GM04503 (cell line): ENCODE measurements at regions not wholly inside any gene's neighbourhood (a gene's known extent, or its start where the extent isn't known, plus 50 kb on each side); places are given as distances from the start of the nearest gene placed in this dataset.
"Not testable (repeated sequence)": the region's sequence is repeated elsewhere in the genome, so short reads cannot be mapped to it uniquely, and the experiment has no call there.

Source experiments
- DNase-seq: peaks from one replicate; pipeline ENCODE4 v3.0.0-alpha.2; 2012; ENCODE audit warnings: low read depth

DNA sequence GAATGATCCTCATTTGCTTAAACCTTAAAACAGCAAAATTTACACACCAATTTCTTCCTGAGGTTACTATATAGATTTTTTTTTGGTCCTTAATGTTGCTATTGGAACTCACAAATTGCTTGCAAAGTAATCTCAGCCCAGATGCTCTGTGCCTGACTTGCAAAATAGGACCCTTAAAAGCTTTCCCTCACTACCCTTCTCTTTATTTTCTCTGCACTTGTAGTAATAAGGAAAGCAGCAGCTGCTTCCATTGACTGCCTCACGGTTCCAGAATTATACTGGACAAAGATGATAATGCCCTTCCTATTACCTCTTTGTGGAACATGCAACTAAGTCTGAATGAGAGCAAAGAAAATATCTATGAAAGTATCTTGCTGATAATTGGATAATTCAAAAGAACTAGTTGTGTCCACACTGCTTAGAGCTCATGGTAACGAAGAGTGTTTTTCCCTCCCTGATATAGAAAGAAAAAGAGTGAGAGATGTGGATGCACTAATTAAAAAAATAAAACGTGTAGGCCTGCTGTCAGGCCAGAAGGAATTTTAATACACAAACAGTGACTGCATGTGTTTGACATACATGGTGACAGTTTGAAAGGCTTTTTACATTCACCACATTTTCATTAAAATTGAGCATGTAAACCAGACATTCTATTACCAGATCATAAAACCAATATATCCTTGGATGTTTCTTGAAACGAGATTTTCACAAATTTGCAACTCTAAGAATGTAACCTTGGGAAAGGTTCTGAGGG is 783.1 kb downstream of the GBE1 start:
- DNase-seq = no peak

DNA sequence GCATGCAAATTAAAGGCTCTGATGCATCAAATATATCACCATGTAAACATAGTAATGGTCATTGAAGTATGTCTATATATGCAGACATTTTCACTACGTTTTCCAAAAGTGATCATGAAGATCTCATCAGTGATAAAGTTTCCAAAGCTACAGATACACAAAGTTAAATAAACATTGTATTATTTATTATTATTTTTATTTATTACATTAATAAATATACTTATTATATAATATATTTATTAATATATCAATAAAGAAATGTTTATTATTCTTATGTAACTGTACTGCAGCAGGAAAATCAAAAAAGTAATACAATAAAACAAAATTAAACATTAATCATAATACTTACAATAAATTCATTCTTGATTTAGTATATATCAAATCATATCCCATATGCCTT is 791.2 kb downstream of the GBE1 start:
- no peak for DNase-seq

- DNase-seq = no peak
Observed at GRCh38 chr3:80929576-80929975, 831.9 kb downstream of the GBE1 start.

DNA sequence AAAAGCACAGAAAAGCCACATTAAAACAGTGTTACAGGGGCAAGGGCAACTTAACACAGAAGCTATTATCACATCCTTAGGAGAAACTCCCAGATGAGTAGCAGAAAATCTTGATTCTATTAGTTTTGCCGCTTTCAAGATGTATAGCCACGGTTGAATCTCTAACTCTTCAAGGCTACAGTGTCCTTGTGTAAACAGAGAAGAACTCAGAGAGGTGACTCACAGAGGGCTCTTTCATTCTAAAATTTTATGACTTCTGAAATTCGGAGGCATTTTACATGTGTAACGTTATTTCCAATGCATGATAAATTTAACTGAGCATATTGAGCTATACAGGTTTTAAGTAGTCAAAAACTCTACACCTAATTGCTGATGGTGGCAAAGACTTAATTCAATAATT is 846.6 kb downstream of the GBE1 start:
- no peak for DNase-seq

DNA sequence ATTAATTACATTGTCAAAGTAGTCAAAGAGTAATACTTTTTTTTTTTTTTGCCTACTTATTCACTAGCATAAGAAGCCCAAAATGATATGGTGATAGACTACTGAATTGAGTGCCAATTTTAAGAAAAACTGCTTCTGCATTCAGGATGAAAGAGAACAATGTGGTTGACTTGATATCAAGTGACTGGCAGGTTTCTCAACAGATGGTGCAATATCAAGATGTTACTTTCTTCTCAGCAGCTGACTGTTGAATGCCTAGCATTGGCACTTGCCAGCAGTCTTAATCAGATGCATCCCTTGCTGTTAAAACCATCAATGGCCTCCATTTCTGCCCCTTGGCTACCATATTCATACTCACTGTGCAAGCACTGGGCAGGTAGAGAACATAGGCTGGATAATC is 863.2 kb downstream of the GBE1 start:
- DNase-seq = no peak

DNA sequence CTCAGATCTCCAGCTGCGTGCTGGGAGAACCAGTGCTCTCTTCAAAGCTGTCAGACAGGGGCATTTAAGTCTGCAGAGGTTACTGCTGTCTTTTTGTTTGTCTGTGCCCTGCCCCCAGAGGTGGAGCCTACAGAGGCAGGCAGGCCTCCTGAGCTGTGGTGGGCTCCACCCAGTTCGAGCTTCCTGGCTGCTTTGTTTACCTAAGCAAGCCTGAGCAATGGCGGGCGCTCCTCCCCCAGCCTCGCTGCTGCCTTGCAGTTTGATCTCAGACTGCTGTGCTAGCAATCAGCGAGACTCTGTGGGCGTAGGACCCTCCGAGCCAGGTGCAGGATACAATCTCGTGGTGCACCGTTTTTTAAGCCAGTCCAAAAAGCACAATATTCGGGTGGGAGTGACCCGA is 864.4 kb downstream of the GBE1 start:
- not testable (repeated sequence) for DNase-seq

DNA sequence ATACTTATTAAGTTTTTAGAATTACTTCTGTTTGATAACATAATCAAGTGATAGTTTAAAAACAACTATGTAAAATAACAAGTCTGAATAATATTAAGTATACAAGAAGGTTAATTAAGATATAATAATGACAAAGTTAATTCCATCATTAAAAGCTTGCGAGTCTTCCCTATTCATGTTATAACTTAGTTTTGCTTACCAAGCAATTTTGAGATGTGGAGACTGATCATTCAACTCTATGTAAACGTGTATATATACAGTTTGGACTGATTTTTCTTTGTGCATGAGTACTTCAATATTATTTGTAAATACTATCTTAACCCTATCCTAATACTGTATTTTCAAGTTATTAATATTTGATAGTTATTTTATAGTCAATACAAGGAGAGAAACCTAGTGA is 870.9 kb downstream of the GBE1 start:
- no peak for DNase-seq

DNA sequence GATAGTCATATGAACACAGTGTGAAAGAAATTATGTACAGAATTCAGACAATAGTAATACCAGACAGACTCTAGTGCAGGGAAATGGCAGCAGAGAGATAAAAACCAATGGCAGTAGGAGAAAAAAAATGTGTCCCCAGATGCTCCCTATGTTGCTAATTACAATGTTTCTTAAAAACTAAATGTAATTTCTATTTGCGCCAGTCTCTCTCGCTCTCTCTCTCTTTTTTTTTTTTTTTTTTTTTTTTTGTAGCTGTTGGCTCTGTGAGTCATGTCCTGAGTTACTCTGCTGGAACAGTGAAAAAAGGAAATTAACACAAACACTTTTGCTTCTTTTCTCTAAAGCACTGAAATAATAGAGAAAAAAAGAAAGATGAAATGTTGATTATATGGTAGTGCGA is 871.9 kb downstream of the GBE1 start:
- no peak for DNase-seq

GRCh38 chr3:80870476-80871041 is 890.9 kb downstream of the GBE1 start:
- no peak for DNase-seq

DNA sequence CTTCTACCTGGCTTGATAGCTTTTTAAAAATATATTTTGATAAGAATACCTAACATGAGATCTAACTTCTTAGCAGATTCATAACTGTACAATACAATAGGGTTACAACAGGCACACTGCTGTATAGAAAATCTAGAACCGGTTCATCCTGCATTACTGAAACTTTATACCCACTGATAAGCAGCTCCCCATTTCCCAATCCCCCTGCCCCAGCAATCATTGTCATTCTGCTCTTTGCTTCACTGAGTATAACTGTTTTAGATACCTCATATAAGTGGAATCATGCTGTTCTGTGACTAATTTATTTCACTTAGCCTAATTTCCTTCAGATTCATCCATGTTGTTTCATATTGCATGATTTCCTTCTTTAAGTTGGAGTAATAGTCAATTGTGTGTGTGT is 906.0 kb downstream of the GBE1 start:
- DNase-seq = no peak

GRCh38 chr3:80836395-80836794 is 925.0 kb downstream of the GBE1 start:
- no peak for DNase-seq

GRCh38 chr3:80807577-80807976 is 953.9 kb downstream of the GBE1 start:
- no peak for DNase-seq

DNA sequence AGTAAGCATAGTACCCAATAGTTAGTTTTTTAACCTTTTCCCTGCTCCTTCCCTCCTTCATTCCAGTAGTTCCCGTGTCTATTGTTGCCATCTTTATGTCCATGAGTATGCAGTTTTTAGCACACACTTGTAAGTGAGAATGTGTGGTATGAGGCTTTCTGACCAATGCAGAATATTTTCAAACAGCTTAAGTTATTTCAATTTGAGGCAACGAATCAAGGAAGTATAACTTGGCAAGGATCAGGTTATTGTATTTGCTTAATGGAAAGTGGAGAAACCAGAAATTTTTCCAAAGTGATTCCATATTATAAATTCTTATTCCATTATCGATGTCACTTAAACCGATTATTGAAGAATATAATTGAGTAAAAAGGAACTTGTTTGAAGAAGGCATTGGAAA is 954.8 kb downstream of the GBE1 start:
- DNase-seq = no peak

DNA sequence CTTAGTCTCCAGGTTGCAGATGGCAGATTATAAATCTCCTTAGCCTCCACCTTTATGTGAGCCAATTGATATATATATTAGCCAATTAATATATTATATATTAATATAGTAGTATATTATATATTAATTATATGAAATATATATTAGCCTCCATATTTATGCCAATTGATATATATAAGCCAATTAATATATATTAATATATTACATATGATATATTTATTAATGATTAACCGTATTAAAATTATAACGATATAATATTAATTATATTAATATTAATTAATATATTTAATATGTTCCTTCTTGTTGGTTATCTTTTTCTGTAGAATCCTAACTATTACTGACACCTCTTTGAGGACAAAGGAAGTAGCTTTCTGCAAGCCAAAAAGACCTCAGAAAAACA is 972.5 kb downstream of the GBE1 start:
- no peak for DNase-seq

- no peak for DNase-seq
Observed at GRCh38 chr3:80785875-80786274, 975.6 kb downstream of the GBE1 start.

DNA sequence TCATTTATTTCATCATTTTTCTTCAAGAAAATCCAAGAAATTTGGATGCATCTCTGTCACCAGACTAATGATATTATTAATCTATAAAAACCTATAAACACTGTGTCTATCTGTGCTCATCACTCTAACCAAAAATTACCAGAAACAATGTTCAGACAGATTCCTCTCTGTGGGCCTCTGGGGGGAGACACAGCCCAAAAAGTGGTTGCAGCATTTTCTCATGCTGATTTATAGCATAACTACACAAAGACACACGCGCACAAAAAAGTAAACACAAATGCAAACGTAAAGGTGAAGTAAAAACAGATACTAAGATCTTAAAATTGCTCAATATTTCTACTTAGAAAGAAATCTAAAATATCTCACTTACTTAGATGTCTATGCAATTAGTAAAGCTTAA is 976.0 kb downstream of the GBE1 start:
- DNase-seq = no peak

- no peak for DNase-seq
Observed at GRCh38 chr3:80771085-80771484, 990.4 kb downstream of the GBE1 start.

GRCh38 chr3:80770106-80771074 is 991.1 kb downstream of the GBE1 start:
- no peak for DNase-seq

DNA sequence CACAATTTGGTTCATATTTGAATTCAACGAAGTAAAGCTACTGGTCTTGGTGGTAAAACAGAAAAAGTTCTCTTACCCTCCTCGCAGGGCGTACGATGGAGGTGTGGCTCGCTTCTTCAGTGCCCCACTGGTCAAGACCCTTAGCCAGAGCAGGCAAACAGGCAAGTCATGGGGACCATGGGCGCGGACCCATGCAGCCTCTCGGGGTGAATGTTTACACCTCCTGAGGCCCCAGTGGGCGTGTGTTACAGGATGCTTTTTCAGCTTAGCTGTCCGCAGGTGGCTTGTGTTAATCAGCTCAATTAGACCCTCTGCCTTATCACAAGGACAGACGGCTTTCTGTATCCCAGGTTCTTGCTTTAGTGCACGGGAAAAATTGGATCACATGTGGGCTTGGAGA is 991.8 kb downstream of the GBE1 start:
- no peak for DNase-seq

GRCh38 chr3:80767604-80768003 is 993.8 kb downstream of the GBE1 start:
- no peak for DNase-seq

- no peak for DNase-seq
Observed at GRCh38 chr3:80754969-80755368, 987.2 kb upstream of the ROBO1 start.

DNA sequence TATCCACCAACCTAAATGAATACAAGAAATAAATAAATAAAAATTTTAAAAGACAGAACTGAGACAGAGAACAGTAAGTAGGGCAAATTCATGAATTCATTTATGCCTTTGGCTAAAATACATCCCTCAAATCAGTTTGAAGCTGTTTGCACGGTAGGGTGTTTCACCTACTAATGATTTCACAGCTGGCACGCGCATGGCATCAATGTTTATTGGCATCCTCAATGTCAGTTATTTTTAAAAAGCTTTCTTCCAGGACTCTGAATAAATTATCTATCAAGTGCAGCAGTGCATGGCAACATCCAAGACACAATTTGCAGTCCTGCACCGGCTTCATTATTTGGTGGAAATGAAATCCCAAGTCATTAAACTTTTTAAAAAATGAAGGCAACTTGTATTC is 985.2 kb upstream of the ROBO1 start:
- DNase-seq = no peak

DNA sequence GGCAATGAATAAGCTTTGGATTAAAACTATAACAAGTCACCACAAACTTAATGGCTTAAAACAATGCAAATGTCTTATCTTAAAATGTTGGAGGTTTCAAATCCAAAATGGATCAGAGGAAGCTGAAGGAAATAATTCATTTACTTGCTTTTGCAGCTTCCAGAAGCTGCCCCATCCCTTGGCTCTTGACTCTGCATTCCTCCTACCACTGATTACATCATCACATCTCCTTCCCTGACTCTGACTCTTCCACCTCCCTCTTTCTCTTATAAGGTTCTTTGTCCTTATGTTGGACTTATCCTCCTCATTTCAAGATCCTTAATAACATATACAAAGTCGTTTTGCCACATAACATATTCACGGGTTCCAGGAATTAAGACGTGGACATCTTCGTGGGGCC is 982.8 kb upstream of the ROBO1 start:
- no peak for DNase-seq
